ENCODE measurements at regions not wholly inside any gene's neighbourhood (a gene's known extent, or its start where the extent isn't known, plus 50 kb on each side); places are given as distances from the start of the nearest gene placed in this dataset.

DNA sequence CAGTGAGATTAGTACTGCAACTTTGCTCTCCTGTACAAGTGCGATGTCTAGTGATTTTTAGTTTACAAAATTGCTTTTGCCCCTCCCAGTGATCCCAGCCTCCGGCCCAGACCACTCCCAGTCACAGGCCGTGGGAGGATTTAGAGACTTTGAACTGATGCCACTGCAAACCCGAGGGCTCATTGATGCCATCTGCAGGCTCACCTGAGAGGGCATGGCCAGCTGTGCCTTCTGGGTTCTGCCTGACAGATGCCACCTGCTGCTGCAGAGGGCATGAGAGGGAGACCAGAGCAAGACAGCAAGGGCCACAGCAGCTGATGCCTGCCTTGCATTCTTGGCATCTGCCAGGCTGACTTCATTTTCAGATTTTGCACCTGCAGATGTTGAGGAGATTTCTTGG lies 593.8 kb downstream of the CDK5RAP2 start:
- DNase-seq (ENCODE audit: low spot score) = no peak
- intact Hi-C loops (cut with micrococcal nuclease; ENCODE audit: unreplicated experiment) = no loop called here
- TF ChIP-seq, protein P1, sequence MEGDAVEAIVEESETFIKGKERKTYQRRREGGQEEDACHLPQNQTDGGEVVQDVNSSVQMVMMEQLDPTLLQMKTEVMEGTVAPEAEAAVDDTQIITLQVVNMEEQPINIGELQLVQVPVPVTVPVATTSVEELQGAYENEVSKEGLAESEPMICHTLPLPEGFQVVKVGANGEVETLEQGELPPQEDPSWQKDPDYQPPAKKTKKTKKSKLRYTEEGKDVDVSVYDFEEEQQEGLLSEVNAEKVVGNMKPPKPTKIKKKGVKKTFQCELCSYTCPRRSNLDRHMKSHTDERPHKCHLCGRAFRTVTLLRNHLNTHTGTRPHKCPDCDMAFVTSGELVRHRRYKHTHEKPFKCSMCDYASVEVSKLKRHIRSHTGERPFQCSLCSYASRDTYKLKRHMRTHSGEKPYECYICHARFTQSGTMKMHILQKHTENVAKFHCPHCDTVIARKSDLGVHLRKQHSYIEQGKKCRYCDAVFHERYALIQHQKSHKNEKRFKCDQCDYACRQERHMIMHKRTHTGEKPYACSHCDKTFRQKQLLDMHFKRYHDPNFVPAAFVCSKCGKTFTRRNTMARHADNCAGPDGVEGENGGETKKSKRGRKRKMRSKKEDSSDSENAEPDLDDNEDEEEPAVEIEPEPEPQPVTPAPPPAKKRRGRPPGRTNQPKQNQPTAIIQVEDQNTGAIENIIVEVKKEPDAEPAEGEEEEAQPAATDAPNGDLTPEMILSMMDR (conservative IDR thresholded peaks at IDR 0.05; ENCODE audit: low read depth, low read length) = no peak
- TF ChIP-seq EZH2 (IDR thresholded peaks at IDR 0.05; ENCODE audit: borderline replicate concordance, low read depth, low read length, poor library complexity, severe bottlenecking) = no peak
- Histone ChIP-seq H3K27ac (ENCODE audit: low read depth, low read length, poor library complexity, severe bottlenecking) (no peak overlapping the region), H3K9me3 (ENCODE audit: low read depth, low read length, poor library complexity, severe bottlenecking) (no peaks in the 10 kb centered on the region), H3K27me3 (replicated peaks; ENCODE audit: insufficient read depth, low read depth, low read length, poor library complexity) (peaks cover 19% of the 10 kb centered on the region), H3K36me3 (ENCODE audit: insufficient read depth, low read length, poor library complexity, severe bottlenecking) (no peaks in the 10 kb centered on the region), H3K4me1 (ENCODE audit: insufficient read depth, low read length, poor library complexity, severe bottlenecking) (no peaks in the 10 kb centered on the region), H3K4me3 (ENCODE audit: low read depth, low read length, poor library complexity, severe bottlenecking) (no peak overlapping the region)
- POLR2A ChIA-PET (ENCODE audit: low non-redundant PET) = no interaction called here
- BruUV-seq (replicated peaks) = no TSS peak
- CTCF ChIA-PET = no interaction called here

DNA sequence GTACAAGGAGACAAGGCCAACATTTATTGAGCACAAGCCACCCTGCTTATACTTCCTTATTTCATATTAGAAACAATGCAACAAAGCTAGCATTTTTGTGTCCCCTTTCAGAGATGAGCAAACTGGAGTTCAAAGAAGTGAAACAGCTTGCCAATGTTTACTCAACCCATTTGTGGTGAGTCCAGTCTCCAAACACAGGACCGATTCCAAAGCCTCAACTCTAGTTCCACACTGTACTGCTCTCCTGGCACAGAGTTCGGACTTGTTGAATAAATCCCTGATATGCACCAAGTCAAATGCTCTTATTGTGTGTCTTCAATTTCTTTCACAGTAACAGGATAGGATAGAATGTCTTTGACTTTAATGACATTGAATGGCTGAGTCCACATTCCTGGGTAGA lies 604.8 kb upstream of the BRINP1 start:
- Histone ChIP-seq H3K9me3 (ENCODE audit: low read depth, low read length, poor library complexity, severe bottlenecking) (no peaks in the 10 kb centered on the region), H3K27ac (ENCODE audit: low read depth, low read length, poor library complexity, severe bottlenecking) (no peak overlapping the region), H3K4me3 (ENCODE audit: low read depth, low read length, poor library complexity, severe bottlenecking) (no peak overlapping the region), H3K36me3 (ENCODE audit: insufficient read depth, low read length, poor library complexity, severe bottlenecking) (no peaks in the 10 kb centered on the region), H3K27me3 (replicated peaks; ENCODE audit: insufficient read depth, low read depth, low read length, poor library complexity) (no peaks in the 10 kb centered on the region), H3K4me1 (ENCODE audit: insufficient read depth, low read length, poor library complexity, severe bottlenecking) (no peaks in the 10 kb centered on the region)
- no TSS peak for BruUV-seq (replicated peaks)
- ChIA-PET POLR2A (ENCODE audit: low non-redundant PET) (no interaction called here), CTCF (no interaction called here)
- DNase-seq (ENCODE audit: low spot score) = no peak
- TF ChIP-seq EZH2 (IDR thresholded peaks at IDR 0.05; ENCODE audit: borderline replicate concordance, low read depth, low read length, poor library complexity, severe bottlenecking) = no peak
- TF ChIP-seq, protein P1 (conservative IDR thresholded peaks at IDR 0.05; ENCODE audit: low read depth, low read length) = no peak
- intact Hi-C loops (cut with micrococcal nuclease; ENCODE audit: unreplicated experiment) = no loop called here

DNA sequence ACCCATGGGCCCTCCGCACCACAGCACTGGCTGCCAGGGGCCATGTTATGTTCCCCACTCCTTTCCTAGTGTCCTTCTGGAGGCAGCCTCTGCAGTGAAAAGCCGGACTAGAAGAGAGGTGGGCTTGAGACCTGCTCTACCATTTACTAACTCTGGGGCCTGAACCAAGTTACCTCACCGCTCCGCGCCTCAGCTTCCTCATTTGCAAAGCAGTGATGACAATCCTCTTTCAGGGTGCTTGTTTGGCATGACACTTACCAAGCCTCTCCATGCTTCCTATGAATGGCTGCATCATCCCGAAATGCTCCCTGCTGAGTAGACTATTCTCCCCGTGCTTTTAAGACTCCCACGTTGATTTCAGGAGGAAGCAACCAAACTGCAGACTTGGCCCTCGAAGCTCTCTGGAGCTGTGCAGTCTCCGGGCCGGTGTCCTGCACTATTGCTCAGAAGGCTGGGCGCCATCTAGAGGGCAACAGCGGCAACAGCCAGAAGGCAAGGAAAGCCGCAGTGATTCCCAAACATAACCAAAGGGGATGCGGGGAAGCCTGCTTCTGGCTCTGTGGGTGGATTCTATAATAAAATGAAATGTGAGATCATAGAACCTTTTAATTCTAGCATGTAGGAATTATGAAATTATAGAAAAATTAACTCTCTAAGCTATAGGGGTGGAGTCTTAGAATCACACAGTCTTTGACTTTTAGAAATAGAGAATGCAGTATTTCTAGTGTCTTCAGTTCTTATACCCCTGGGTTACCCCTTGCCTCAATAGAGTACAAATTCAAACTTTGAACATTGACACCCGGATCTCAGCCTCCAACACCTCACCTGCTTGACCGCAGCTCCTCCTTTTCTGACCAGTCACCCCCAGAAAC lies 599.8 kb upstream of the BRINP1 start:
- TF ChIP-seq EZH2 (IDR thresholded peaks at IDR 0.05; ENCODE audit: borderline replicate concordance, low read depth, low read length, poor library complexity, severe bottlenecking) = no peak
- TF ChIP-seq, protein P1 (conservative IDR thresholded peaks at IDR 0.05; ENCODE audit: low read depth, low read length) = peak; percentile 98
- Histone ChIP-seq H3K4me3 (ENCODE audit: low read depth, low read length, poor library complexity, severe bottlenecking) (no peak overlapping the region), H3K36me3 (ENCODE audit: insufficient read depth, low read length, poor library complexity, severe bottlenecking) (no peaks in the 10 kb centered on the region), H3K4me1 (ENCODE audit: insufficient read depth, low read length, poor library complexity, severe bottlenecking) (peaks cover 4% of the 10 kb centered on the region), H3K9me3 (ENCODE audit: low read depth, low read length, poor library complexity, severe bottlenecking) (no peaks in the 10 kb centered on the region), H3K27me3 (replicated peaks; ENCODE audit: insufficient read depth, low read depth, low read length, poor library complexity) (no peaks in the 10 kb centered on the region), H3K27ac (ENCODE audit: low read depth, low read length, poor library complexity, severe bottlenecking) (no peak overlapping the region)
- POLR2A ChIA-PET (ENCODE audit: low non-redundant PET) = no interaction called here
- intact Hi-C loops (cut with micrococcal nuclease; ENCODE audit: unreplicated experiment) = loop anchor here (5.0 kb wide), 1 partner anchor 412 kb away; no protein-coding TSS in a partner anchor
- no TSS peak for BruUV-seq (replicated peaks)
- DNase-seq (ENCODE audit: low spot score) = peak; percentile 76
- CTCF ChIA-PET = interaction anchor here (0.6 to 1.2 kb wide), 2 partner anchors 21 to 194 kb away, joined by 3 read pairs; no protein-coding TSS in a partner anchor
